Vagina (tissue), 2 donors: ENCODE measurements at regions not wholly inside any gene's neighbourhood (a gene's known extent, or its start where the extent isn't known, plus 50 kb on each side); places are given as distances from the start of the nearest gene placed in this dataset.
"Not testable (repeated sequence)": the region's sequence is repeated elsewhere in the genome, so short reads cannot be mapped to it uniquely, and the experiment has no call there.

ENCODE experiments used
- DNase-seq, 2 donors: peaks; one replicate each; pipeline ENCODE4 v3.0.0-alpha.2; 2017; ENCODE audit errors: extremely low spot score in 2 of 2
- H3K27ac ChIP-seq: fragments of 200-600 bp; sonication (generic); one replicate; pipeline ENCODE4 v1.5.1; 2019
- H3K27me3 ChIP-seq: fragments of 200-600 bp; sonication (generic); one replicate; pipeline ENCODE4 v1.5.1; 2019
- H3K36me3 ChIP-seq, 2 donors: fragments of 200-600 bp; sonication (generic); one replicate each; pipeline ENCODE4 v1.5.1; 2017 to 2019
- H3K4me1 ChIP-seq: fragments of 200-600 bp; sonication (generic); one replicate; pipeline ENCODE4 v1.5.1; 2019
- H3K4me3 ChIP-seq, 2 donors: fragments of 200-600 bp; sonication (generic); 1 replicate in 1 of 2; 2 replicates in 1 of 2; pipeline ENCODE4 v1.5.1; 2016 to 2019
- H3K9me3 ChIP-seq: fragments of 200-600 bp; sonication (generic); one replicate; pipeline ENCODE4 v1.5.1; 2019
- POLR2A ChIP-seq, 2 donors: fragments of 450-650 bp; IDR thresholded peaks; one replicate each; pipeline ENCODE4 v1.6.1; 2017; ENCODE audit warnings: antibody characterized with exemption in 2 of 2, mild to moderate bottlenecking in 2 of 2, moderate library complexity in 2 of 2
- POLR2AphosphoS5 ChIP-seq, 2 donors: sonication (generic); formaldehyde crosslinking; IDR thresholded peaks; one replicate each; pipeline ENCODE4 v1.9.0; 2017; ENCODE audit warnings: antibody characterized with exemption in 2 of 2, mild to moderate bottlenecking in 2 of 2, low read depth in 1 of 2; ENCODE audit not compliant: insufficient read depth in 1 of 2
- intact Hi-C: fragments of 100-400 bp; cut with DNase I; formaldehyde crosslinking; loops from one replicate; pipeline ENCODE4 v1.15.1; 2023
- TF ChIP-seq, protein P1 (sequence below), 3 experiments: fragments of 450-650 bp in 2 of 3; fragments of 200-600 bp in 1 of 3; sonication (generic) in 1 of 3; IDR thresholded peaks; one replicate each; pipeline ENCODE4 v1.5.1; 2017 to 2019; ENCODE audit warnings: antibody characterized with exemption in 3 of 3, mild to moderate bottlenecking in 2 of 3, moderate library complexity in 2 of 3

DNA sequence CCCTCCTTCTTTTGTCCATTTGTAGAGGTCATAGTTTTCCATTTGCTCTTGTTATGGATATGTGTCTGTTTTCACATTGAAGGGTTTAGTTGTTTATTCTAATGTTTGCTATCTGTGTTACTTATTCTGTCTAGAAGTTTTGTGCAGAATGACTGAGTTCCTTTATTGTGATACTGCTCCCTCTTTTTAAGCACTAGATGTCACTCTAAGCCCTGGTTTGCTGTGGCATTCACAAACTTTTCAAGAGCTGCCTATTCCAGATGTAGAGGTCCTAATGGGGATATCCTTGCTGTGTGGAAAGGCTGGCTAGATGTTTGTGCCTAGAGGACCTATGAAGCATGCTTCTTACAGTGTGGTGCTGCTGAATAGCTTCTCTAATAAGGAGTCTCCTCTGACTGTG, 338.6 kb downstream of the SPIN4 start:
- no peak for DNase-seq
- intact Hi-C loops: no loop called here
- Histone ChIP-seq H3K27ac (no peak overlapping the region), H3K4me3 (no peak overlapping the region), H3K9me3 (no peaks in the 10 kb centered on the region), H3K27me3 (no peaks in the 10 kb centered on the region), H3K36me3 (no peaks in the 10 kb centered on the region), H3K4me1 (no peaks in the 10 kb centered on the region)
- no peak for TF ChIP-seq POLR2AphosphoS5 (IDR thresholded peaks at IDR 0.05; ENCODE audit: insufficient read depth in 1 of 2, low read depth in 1 of 2)
- TF ChIP-seq, protein P1, sequence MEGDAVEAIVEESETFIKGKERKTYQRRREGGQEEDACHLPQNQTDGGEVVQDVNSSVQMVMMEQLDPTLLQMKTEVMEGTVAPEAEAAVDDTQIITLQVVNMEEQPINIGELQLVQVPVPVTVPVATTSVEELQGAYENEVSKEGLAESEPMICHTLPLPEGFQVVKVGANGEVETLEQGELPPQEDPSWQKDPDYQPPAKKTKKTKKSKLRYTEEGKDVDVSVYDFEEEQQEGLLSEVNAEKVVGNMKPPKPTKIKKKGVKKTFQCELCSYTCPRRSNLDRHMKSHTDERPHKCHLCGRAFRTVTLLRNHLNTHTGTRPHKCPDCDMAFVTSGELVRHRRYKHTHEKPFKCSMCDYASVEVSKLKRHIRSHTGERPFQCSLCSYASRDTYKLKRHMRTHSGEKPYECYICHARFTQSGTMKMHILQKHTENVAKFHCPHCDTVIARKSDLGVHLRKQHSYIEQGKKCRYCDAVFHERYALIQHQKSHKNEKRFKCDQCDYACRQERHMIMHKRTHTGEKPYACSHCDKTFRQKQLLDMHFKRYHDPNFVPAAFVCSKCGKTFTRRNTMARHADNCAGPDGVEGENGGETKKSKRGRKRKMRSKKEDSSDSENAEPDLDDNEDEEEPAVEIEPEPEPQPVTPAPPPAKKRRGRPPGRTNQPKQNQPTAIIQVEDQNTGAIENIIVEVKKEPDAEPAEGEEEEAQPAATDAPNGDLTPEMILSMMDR (IDR thresholded peaks at IDR 0.05): no peak
- TF ChIP-seq POLR2A (IDR thresholded peaks at IDR 0.05): no peak

DNA sequence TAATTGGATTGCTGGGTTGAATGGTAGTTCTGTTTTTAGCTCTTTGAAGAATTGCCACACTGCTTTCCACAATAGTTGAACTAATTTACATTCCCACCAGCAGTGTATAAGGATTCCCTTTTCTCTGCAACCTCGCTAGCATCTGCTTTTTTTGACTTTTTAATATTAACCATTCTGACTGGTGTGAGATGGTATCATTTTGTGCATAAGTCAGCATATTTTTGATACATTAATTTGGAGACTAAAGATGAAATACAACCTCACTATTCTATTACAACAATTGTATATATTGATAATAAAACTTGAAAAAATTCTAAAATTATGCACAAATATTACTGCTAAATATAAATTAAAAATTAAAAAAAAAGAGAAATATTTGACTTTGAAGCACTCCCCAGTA, 350.9 kb downstream of the SPIN4 start:
- H3K27me3 ChIP-seq, DNase-seq, H3K4me1 ChIP-seq, H3K27ac ChIP-seq, intact Hi-C loops, H3K4me3 ChIP-seq, H3K36me3 ChIP-seq, H3K9me3 ChIP-seq: not testable (repeated sequence)
